Panc1 (cell line): ENCODE measurements at regions not wholly inside any gene's neighbourhood (a gene's known extent, or its start where the extent isn't known, plus 50 kb on each side); places are given as distances from the start of the nearest gene placed in this dataset.

Experiments used
- SIN3A ChIP-seq: IDR thresholded peaks from 2 replicates; pipeline ENCODE4 v1.6.1; 2012; ENCODE audit warnings: low read depth, mild to moderate bottlenecking, low read length, moderate library complexity, borderline replicate concordance; ENCODE audit not compliant: insufficient read depth
- TCF7L2 ChIP-seq: IDR thresholded peaks from 2 replicates; pipeline ENCODE4 v1.6.1; 2011; ENCODE audit warnings: mild to moderate bottlenecking, low read depth, low read length, inconsistent platforms
- TF ChIP-seq, protein P1 (sequence below): fragments of 450-650 bp; IDR thresholded peaks from 2 replicates; pipeline ENCODE4 v1.5.1; 2017; ENCODE audit warnings: mild to moderate bottlenecking

DNA sequence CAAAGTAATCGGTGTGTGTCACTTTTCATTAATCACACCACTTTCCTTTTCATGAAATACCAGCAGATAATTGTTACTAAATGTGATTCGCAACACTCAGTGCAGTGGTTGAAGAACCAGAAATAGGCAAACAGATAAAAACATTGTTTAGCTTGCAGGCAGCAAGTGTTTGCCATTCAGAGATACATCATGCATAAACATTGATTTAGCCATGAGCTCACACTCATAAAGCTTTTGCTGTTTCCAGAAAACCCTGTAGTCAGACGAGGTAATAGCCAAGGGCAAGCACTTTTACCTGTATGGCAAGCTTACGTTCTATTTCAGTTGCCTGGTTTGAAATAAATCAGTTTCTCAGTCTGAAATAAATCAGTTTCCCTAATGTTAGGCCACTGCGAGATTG, 542.0 kb upstream of the TENM3 start:
- no peak for TF ChIP-seq SIN3A
- TF ChIP-seq, protein P1, sequence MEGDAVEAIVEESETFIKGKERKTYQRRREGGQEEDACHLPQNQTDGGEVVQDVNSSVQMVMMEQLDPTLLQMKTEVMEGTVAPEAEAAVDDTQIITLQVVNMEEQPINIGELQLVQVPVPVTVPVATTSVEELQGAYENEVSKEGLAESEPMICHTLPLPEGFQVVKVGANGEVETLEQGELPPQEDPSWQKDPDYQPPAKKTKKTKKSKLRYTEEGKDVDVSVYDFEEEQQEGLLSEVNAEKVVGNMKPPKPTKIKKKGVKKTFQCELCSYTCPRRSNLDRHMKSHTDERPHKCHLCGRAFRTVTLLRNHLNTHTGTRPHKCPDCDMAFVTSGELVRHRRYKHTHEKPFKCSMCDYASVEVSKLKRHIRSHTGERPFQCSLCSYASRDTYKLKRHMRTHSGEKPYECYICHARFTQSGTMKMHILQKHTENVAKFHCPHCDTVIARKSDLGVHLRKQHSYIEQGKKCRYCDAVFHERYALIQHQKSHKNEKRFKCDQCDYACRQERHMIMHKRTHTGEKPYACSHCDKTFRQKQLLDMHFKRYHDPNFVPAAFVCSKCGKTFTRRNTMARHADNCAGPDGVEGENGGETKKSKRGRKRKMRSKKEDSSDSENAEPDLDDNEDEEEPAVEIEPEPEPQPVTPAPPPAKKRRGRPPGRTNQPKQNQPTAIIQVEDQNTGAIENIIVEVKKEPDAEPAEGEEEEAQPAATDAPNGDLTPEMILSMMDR, result no peak
- TF ChIP-seq TCF7L2, result no peak
